MM.1S (cell line): ENCODE measurements at regions not wholly inside any gene's neighbourhood (a gene's known extent, or its start where the extent isn't known, plus 50 kb on each side); places are given as distances from the start of the nearest gene placed in this dataset.

Experiments used
- EZH2 ChIP-seq: fragments of 300-600 bp; sonication (generic); optimal IDR thresholded peaks from 2 replicates; pipeline ENCODE3; 2017; ENCODE audit warnings: low read depth, mild to moderate bottlenecking, antibody characterized with exemption, low read length, mixed read lengths
- EZH2phosphoT487 ChIP-seq: fragments of 300-600 bp; sonication (generic); IDR thresholded peaks from 2 replicates; pipeline ENCODE4 v1.6.1; 2018; ENCODE audit warnings: antibody characterized with exemption, low read length
- TF ChIP-seq, protein P1 (sequence below): fragments of 300-600 bp; sonication (generic); IDR thresholded peaks from 2 replicates; pipeline ENCODE4 v1.5.1; 2016; ENCODE audit warnings: antibody characterized with exemption, low read length, mixed read lengths

DNA sequence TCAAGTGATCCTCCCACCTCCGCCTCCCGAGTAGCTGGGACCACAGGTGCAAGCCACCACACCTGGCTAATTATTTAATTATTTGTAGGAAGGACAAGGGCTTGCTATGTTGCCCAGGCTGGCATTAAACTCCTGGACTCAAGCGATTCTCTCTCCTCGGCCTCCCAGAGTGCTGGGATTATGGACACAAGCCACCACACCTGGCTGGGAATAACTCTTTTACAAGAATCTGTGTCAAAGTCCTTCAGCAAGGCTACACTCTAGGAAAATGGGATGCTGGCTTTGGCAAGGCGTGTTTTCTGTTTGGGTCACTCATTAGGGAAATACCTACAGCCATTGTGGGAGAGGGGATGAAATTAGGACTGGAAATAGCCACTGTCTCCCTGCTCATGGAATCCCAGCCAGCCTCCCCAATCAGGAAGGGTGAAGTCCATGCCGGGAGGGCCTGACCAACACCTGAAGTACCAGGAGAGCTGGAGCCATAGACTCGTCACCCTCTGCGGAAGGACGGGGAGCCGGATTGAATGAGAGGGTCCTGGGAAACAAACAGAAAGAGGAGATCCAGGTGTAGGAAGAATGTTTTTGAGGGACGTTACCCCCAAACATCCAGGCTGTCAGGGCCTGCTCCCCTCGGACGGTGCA, 72.2 kb upstream of the MYL10 start:
- TF ChIP-seq, protein P1, sequence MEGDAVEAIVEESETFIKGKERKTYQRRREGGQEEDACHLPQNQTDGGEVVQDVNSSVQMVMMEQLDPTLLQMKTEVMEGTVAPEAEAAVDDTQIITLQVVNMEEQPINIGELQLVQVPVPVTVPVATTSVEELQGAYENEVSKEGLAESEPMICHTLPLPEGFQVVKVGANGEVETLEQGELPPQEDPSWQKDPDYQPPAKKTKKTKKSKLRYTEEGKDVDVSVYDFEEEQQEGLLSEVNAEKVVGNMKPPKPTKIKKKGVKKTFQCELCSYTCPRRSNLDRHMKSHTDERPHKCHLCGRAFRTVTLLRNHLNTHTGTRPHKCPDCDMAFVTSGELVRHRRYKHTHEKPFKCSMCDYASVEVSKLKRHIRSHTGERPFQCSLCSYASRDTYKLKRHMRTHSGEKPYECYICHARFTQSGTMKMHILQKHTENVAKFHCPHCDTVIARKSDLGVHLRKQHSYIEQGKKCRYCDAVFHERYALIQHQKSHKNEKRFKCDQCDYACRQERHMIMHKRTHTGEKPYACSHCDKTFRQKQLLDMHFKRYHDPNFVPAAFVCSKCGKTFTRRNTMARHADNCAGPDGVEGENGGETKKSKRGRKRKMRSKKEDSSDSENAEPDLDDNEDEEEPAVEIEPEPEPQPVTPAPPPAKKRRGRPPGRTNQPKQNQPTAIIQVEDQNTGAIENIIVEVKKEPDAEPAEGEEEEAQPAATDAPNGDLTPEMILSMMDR: no peak
- TF ChIP-seq EZH2: no peak
- no peak for TF ChIP-seq EZH2phosphoT487
